Anterior cingulate cortex (tissue), 58 donors: ENCODE measurements at regions not wholly inside any gene's neighbourhood (a gene's known extent, or its start where the extent isn't known, plus 50 kb on each side); places are given as distances from the start of the nearest gene placed in this dataset.
A peak's percentile ranks its signal among the peaks of the same experiment; 100 is the strongest.

Experiments
- DNase-seq, 58 donors: peaks; one replicate each; lab custom pipeline; 2025; lab: John Stamatoyannopoulos, UW

- DNase-seq: no peak
These were observed 180.6 kb upstream of the NEBL start for GRCh38 chr10:21077681-21078080.

GRCh38 chr10:21076381-21076780 is 179.3 kb upstream of the NEBL start:
- DNase-seq: no peak

GRCh38 chr10:21075880-21076279 is 178.8 kb upstream of the NEBL start:
- no peak for DNase-seq

GRCh38 chr10:21071001-21071673 is 174.0 kb upstream of the NEBL start:
- no peak for DNase-seq

- no peak for DNase-seq
These were observed 173.0 kb upstream of the NEBL start for GRCh38 chr10:21069929-21070700.

- DNase-seq: peak in 2 of 58 donors; percentile 6 to 40
These were observed 172.2 kb upstream of the NEBL start for GRCh38 chr10:21069278-21069677.

GRCh38 chr10:21068026-21068656 is 171.0 kb upstream of the NEBL start:
- no peak for DNase-seq

- no peak for DNase-seq
These were observed 168.6 kb upstream of the NEBL start for GRCh38 chr10:21065621-21066248.

- no peak for DNase-seq
These were observed 164.9 kb upstream of the NEBL start for GRCh38 chr10:21061982-21062381.

- DNase-seq: no peak
These were observed 164.1 kb upstream of the NEBL start for GRCh38 chr10:21061184-21061583.

GRCh38 chr10:21060626-21061025 is 163.5 kb upstream of the NEBL start:
- DNase-seq: no peak

GRCh38 chr10:21057989-21058388 is 160.9 kb upstream of the NEBL start:
- DNase-seq: no peak

- DNase-seq: no peak
These were observed 160.3 kb upstream of the NEBL start for GRCh38 chr10:21057436-21057835.

GRCh38 chr10:21056461-21056860 is 159.3 kb upstream of the NEBL start:
- DNase-seq: no peak

GRCh38 chr10:21055339-21056135 is 158.4 kb upstream of the NEBL start:
- no peak for DNase-seq

- no peak for DNase-seq
These were observed 157.0 kb upstream of the NEBL start for GRCh38 chr10:21053953-21054690.

GRCh38 chr10:21052709-21053104 is 155.6 kb upstream of the NEBL start:
- no peak for DNase-seq

GRCh38 chr10:21052072-21052708 is 155.1 kb upstream of the NEBL start:
- DNase-seq: no peak

- DNase-seq: peak in 1 of 58 donors; percentile 15
These were observed 152.4 kb upstream of the NEBL start for GRCh38 chr10:21049482-21049881.
